Heart right ventricle (tissue), 16 donors: ENCODE measurements at regions not wholly inside any gene's neighbourhood (a gene's known extent, or its start where the extent isn't known, plus 50 kb on each side); places are given as distances from the start of the nearest gene placed in this dataset.

ENCODE experiments used
- ATAC-seq, 8 donors: fragments of 200-7000 bp; cut with Tn5 transposase; one replicate each; pipeline ENCODE4 v1.9.1; 2020; ENCODE audit warnings: mild to moderate bottlenecking in 8 of 8, moderate library complexity in 8 of 8, moderate number of reproducible peaks in 1 of 8
- DNase-seq, 2 donors: peaks; one replicate each; pipeline ENCODE4 v3.0.0-alpha.2; 2020
- H3K27ac ChIP-seq, 10 donors: fragments of 200-600 bp; sonication (generic) in 2 of 10; one replicate each; pipeline versions ENCODE4 v1.5.0 to v1.8.0; 2020 to 2022; ENCODE audit warnings: mild to moderate bottlenecking in 3 of 10
- H3K27me3 ChIP-seq, 7 donors: fragments of 200-600 bp; one replicate each; pipeline ENCODE4 v1.8.0; 2021 to 2022; ENCODE audit warnings: mild to moderate bottlenecking in 2 of 7
- H3K36me3 ChIP-seq, 9 donors: fragments of 200-600 bp; sonication (generic) in 1 of 9; one replicate each; pipeline versions ENCODE4 v1.5.0 to v1.8.0; 2020 to 2022; ENCODE audit warnings: mild to moderate bottlenecking in 2 of 9
- H3K4me1 ChIP-seq, 9 donors: fragments of 200-600 bp; sonication (generic) in 1 of 9; one replicate each; pipeline versions ENCODE4 v1.5.0 to v1.8.0; 2020 to 2022; ENCODE audit warnings: mild to moderate bottlenecking in 4 of 9
- H3K4me3 ChIP-seq, 10 donors: fragments of 200-600 bp; sonication (generic) in 2 of 10; one replicate each; pipeline versions ENCODE4 v1.5.0 to v1.8.0; 2020 to 2022; ENCODE audit warnings: mild to moderate bottlenecking in 7 of 10, moderate library complexity in 2 of 10
- H3K9me3 ChIP-seq, 11 donors: fragments of 200-600 bp in 10 of 11; sonication (generic) in 2 of 11; one replicate each; pipeline versions ENCODE4 v1.5.0 to v1.8.0; 2013 to 2022; ENCODE audit warnings: mild to moderate bottlenecking in 2 of 11, control low read depth in 1 of 11, moderate library complexity in 1 of 11
- CTCF ChIP-seq, 9 donors: fragments of 200-600 bp; sonication (generic) in 2 of 9; IDR thresholded peaks; one replicate each; pipeline versions ENCODE4 v1.5.0 to v1.8.0; 2021 to 2022; ENCODE audit warnings: antibody characterized with exemption in 9 of 9, mild to moderate bottlenecking in 5 of 9, moderate library complexity in 1 of 9
- WGBS, 2 donors: extraction: QIAGEN DNeasy Blood & Tissue Kit; methylation state at CpG; one replicate each; pipeline ENCODE4 v1.1.7; 2013; ENCODE audit warnings: inconsistent platforms in 1 of 2; 5-methylcytosine and 5-hydroxymethylcytosine counted together
- intact Hi-C, 10 donors: fragments of 100-400 bp; cut with DNase I; formaldehyde crosslinking; loops; one replicate each; pipeline versions ENCODE4 v1.11.1 to v1.14.2; 2022
- donor health status: Arrhythmogenic right ventricular cardiomyopathy.
- donor health status: ischemic (EF 13 %, LVEDD 7.1; RV severe dilation, severe dysfunction).
- donor health status: healthy with polysubstance abuse.
- donor health status: DM: no; HTN: yes; CAD: no.
- donor health status: DM: no; HTN: no; CAD: no.
- donor health status: ischemic (EF 25% LVEDD 6.9; RV normal size, moderate dysfunction).
- donor health status: ischemic (EF 25% LVEDD 5.7; RV mildly dilated, moderate dysfunction).
- donor health status: healthy.
- donor health status: DM: yes; HTN: yes; CAD: no.
- donor health status: Ischemic cardiomyopathy.
- donor health status: ischemic (EF 35%, LVEDD 5.7; RV mildly dilated, moderate dysfunction).
- donor health status: nonischemic (EF 11% LVEDD 7.7; RV severe dilation, severe dysfunction).
- donor health status: DM: yes; HTN: yes; CAD: no.
- donor health status: PGD.
- donor health status: ischemic (EF 29% LVEDD 5.4; RV normal size, mild dysfunction).
- donor health status: nonischemic (EF 23%, LVEDD 6.1; RV moderate dilation, normal function).

GRCh38 chr6:43851204-43851865, 81.3 kb downstream of the VEGFA start:
- H3K36me3 ChIP-seq: no peaks in the 10 kb centered on the region
- intact Hi-C loops: loop anchor here in 1 of 10 donors (10.0 kb wide), 1 partner anchor 223 kb away; no protein-coding TSS in a partner anchor

GRCh38 chr6:43850314-43851203, 80.5 kb downstream of the VEGFA start:
- TF ChIP-seq CTCF (IDR thresholded peaks at IDR 0.05): no peak
- H3K27me3 ChIP-seq: no peaks in the 10 kb centered on the region
- intact Hi-C loops: loop anchor here in 1 of 10 donors (10.0 kb wide), 1 partner anchor 224 kb away; no protein-coding TSS in a partner anchor
- ATAC-seq (no peak), DNase-seq (no peak)
- WGBS, 2 donors: 85% methylated on average over 8 of the region's 8 CpGs
- H3K4me3 ChIP-seq: no peak overlapping the region
- no peaks in the 10 kb centered on the region for H3K4me1 ChIP-seq
- H3K36me3 ChIP-seq: no peaks in the 10 kb centered on the region
- no peaks in the 10 kb centered on the region for H3K9me3 ChIP-seq
- H3K27ac ChIP-seq: no peak overlapping the region

More at GRCh38 chr6:43851204-43851865, 81.3 kb downstream of the VEGFA start:
- DNase-seq (no peak), ATAC-seq (peak in 1 of 8 donors; percentile 6)
- H3K27ac ChIP-seq: no peak overlapping the region
- no peaks in the 10 kb centered on the region for H3K27me3 ChIP-seq
- no peak overlapping the region for H3K4me3 ChIP-seq
- H3K9me3 ChIP-seq: no peaks in the 10 kb centered on the region
- H3K4me1 ChIP-seq: no peaks in the 10 kb centered on the region
- WGBS, 2 donors: 74 to 75% methylated on average over 10 of the region's 10 CpGs
- no peak for TF ChIP-seq CTCF (IDR thresholded peaks at IDR 0.05)

GRCh38 chr6:43849844-43850243, 79.8 kb downstream of the VEGFA start:
- WGBS, 2 donors: 89 to 90% methylated on average over 5 of the region's 5 CpGs
- intact Hi-C loops: loop anchor here in 2 of 10 donors (10.0 kb wide), 2 partner anchors 215 to 225 kb away; no protein-coding TSS in a partner anchor

More at GRCh38 chr6:43849844-43850243, 79.8 kb downstream of the VEGFA start:
- no peak overlapping the region for H3K27ac ChIP-seq
- no peaks in the 10 kb centered on the region for H3K36me3 ChIP-seq
- H3K4me1 ChIP-seq: no peaks in the 10 kb centered on the region
- no peak for ATAC-seq
- DNase-seq: no peak
- H3K9me3 ChIP-seq: no peaks in the 10 kb centered on the region
- no peak overlapping the region for H3K4me3 ChIP-seq
- H3K27me3 ChIP-seq: no peaks in the 10 kb centered on the region
- no peak for TF ChIP-seq CTCF (IDR thresholded peaks at IDR 0.05)
